IMR-90 (cell line): ENCODE measurements at regions not wholly inside any gene's neighbourhood (a gene's known extent, or its start where the extent isn't known, plus 50 kb on each side); places are given as distances from the start of the nearest gene placed in this dataset.

ENCODE experiments used
- ATAC-seq: fragments of 200-7000 bp; cut with Tn5 transposase; 2 replicates; pipeline ENCODE4 v1.9.1; 2020; ENCODE audit warnings: low read depth, mild to moderate bottlenecking, moderate library complexity
- BruUV-seq: library from RNA; stranded (reverse); fragments of 400-500 nt; replicated peaks from 2 replicates; lab custom pipeline; 2021; lab: Mats Ljungman, UMichigan
- CTCF ChIA-PET: fragments of 300-600 bp; formaldehyde crosslinking; extraction: SDS; loops from one replicate; lab custom pipeline; 2021; ENCODE audit warnings: antibody characterized with exemption; lab: Yijun Ruan, JAX
- POLR2A ChIA-PET: fragments of 300-600 bp; sonication (Branson Sonifier 250); formaldehyde crosslinking; loops from one replicate; lab custom pipeline; 2022; ENCODE audit warnings: antibody characterized with exemption; ENCODE audit not compliant: unreplicated experiment; lab: Charles Lee
- DNase-seq: peaks from one replicate; pipeline ENCODE4 v3.0.0; 2013
- H2AFZ ChIP-seq: replicated peaks from 2 replicates; pipeline ENCODE3; 2013; ENCODE audit warnings: low read length, mild to moderate bottlenecking; ENCODE audit not compliant: poor library complexity
- H2AK5ac ChIP-seq: 2 replicates; pipeline ENCODE4 v1.6.1; 2013; ENCODE audit warnings: low read depth, low read length, inconsistent platforms
- H2AK9ac ChIP-seq: replicated peaks from 2 replicates; pipeline ENCODE3; 2013; ENCODE audit warnings: mild to moderate bottlenecking, low read depth, low read length, moderate library complexity; ENCODE audit not compliant: poor library complexity
- H2BK120ac ChIP-seq: 2 replicates; pipeline ENCODE4 v1.6.1; 2013; ENCODE audit warnings: low read depth, low read length, inconsistent platforms
- H2BK15ac ChIP-seq: 3 replicates; pipeline ENCODE4 v1.6.1; 2013; ENCODE audit warnings: low read depth, low read length, inconsistent platforms
- H2BK20ac ChIP-seq: 2 replicates; pipeline ENCODE4 v1.6.1; 2013; ENCODE audit warnings: low read depth, mild to moderate bottlenecking, inconsistent platforms, low read length, moderate library complexity
- H2BK5ac ChIP-seq: 2 replicates; pipeline ENCODE4 v1.6.1; 2013; ENCODE audit warnings: mild to moderate bottlenecking, low read depth, low read length, inconsistent platforms; ENCODE audit not compliant: poor library complexity, severe bottlenecking
- H3K14ac ChIP-seq: replicated peaks from 2 replicates; pipeline ENCODE4 v1.6.1; 2013; ENCODE audit warnings: low read depth, low read length, inconsistent platforms
- H3K18ac ChIP-seq: 2 replicates; pipeline ENCODE4 v1.6.1; 2013; ENCODE audit warnings: low read depth, low read length, control low read depth
- H3K23ac ChIP-seq: 2 replicates; pipeline ENCODE4 v1.6.1; 2013; ENCODE audit warnings: low read depth, low read length, inconsistent platforms
- H3K27ac ChIP-seq: 2 replicates; pipeline ENCODE4 v1.5.1; 2013; ENCODE audit warnings: mild to moderate bottlenecking, control low read depth, low read length; ENCODE audit not compliant: insufficient read depth
- H3K27me3 ChIP-seq: 2 replicates; pipeline ENCODE4 v1.6.1; 2013; ENCODE audit warnings: low read length; ENCODE audit not compliant: control insufficient read depth, insufficient read depth
- H3K36me3 ChIP-seq: 2 replicates; pipeline ENCODE4 v1.6.1; 2013; ENCODE audit warnings: low read length, mixed read lengths; ENCODE audit not compliant: control insufficient read depth, insufficient read depth
- H3K4ac ChIP-seq: 2 replicates; pipeline ENCODE4 v1.6.1; 2013; ENCODE audit warnings: low read depth, low read length, inconsistent platforms
- H3K4me1 ChIP-seq: 2 replicates; pipeline ENCODE4 v1.6.1; 2013; ENCODE audit warnings: low read length, mixed read lengths; ENCODE audit not compliant: control insufficient read depth, insufficient read depth
- H3K4me2 ChIP-seq: 2 replicates; pipeline ENCODE4 v1.6.1; 2013; ENCODE audit warnings: low read depth, mild to moderate bottlenecking, control low read depth, low read length, moderate library complexity
- H3K4me3 ChIP-seq: 2 replicates; pipeline ENCODE4 v1.5.1; 2013; ENCODE audit warnings: low read depth, mild to moderate bottlenecking, control low read depth, low read length, moderate library complexity; ENCODE audit not compliant: insufficient read depth
- H3K56ac ChIP-seq: 2 replicates; pipeline ENCODE4 v1.6.1; 2013; ENCODE audit warnings: low read length, inconsistent platforms; ENCODE audit not compliant: insufficient read depth; ENCODE audit errors: extremely low read depth
- H3K79me1 ChIP-seq, 2 experiments: 2 replicates each; pipeline ENCODE4 v1.6.1; 2013; ENCODE audit warnings: low read length in 2 of 2, inconsistent platforms in 1 of 2, low read depth in 1 of 2
- H3K9ac ChIP-seq: 2 replicates; pipeline ENCODE4 v1.6.1; 2013; ENCODE audit warnings: low read depth, low read length, control low read depth
- H3K9me1 ChIP-seq: 2 replicates; pipeline ENCODE4 v1.6.1; 2013; ENCODE audit warnings: low read length, inconsistent platforms; ENCODE audit not compliant: insufficient read depth
- H3K9me3 ChIP-seq: 2 replicates; pipeline ENCODE4 v1.6.1; 2013; ENCODE audit warnings: low read length; ENCODE audit not compliant: control insufficient read depth, insufficient read depth
- H4K20me1 ChIP-seq: 2 replicates; pipeline ENCODE4 v1.6.1; 2013; ENCODE audit warnings: low read length, inconsistent platforms; ENCODE audit not compliant: insufficient read depth
- H4K5ac ChIP-seq: 2 replicates; pipeline ENCODE4 v1.6.1; 2013; ENCODE audit warnings: mild to moderate bottlenecking, low read depth, low read length, control low read depth
- H4K8ac ChIP-seq, 2 experiments: 2 replicates each; pipeline ENCODE4 v1.6.1; 2013; ENCODE audit warnings: low read depth in 2 of 2, low read length in 2 of 2, control low read depth in 1 of 2, inconsistent platforms in 1 of 2
- H4K91ac ChIP-seq: 2 replicates; pipeline ENCODE4 v1.6.1; 2013; ENCODE audit warnings: low read depth, low read length, inconsistent platforms; ENCODE audit not compliant: insufficient read depth
- CEBPB ChIP-seq: IDR thresholded peaks from 2 replicates; pipeline ENCODE4 v1.6.1; 2012; ENCODE audit warnings: low read depth, low read length, improper control_type of control experiment
- CHD1 ChIP-seq: IDR thresholded peaks from 2 replicates; pipeline ENCODE4 v1.6.1; 2012; ENCODE audit warnings: low read depth, low read length, improper control_type of control experiment
- ELK1 ChIP-seq: fragments of 150-350 bp; IDR thresholded peaks from 2 replicates; pipeline ENCODE4 v1.6.1; 2016; ENCODE audit warnings: low read depth, mild to moderate bottlenecking, low read length, moderate library complexity, borderline replicate concordance
- MAFK ChIP-seq: IDR thresholded peaks from 2 replicates; pipeline ENCODE4 v1.6.1; 2012; ENCODE audit warnings: low read depth, low read length, improper control_type of control experiment
- MAZ ChIP-seq: IDR thresholded peaks from 2 replicates; pipeline ENCODE4 v1.6.1; 2012; ENCODE audit warnings: low read depth, mild to moderate bottlenecking, low read length, improper control_type of control experiment, moderate library complexity, borderline replicate concordance
- MXI1 ChIP-seq: IDR thresholded peaks from 2 replicates; pipeline ENCODE4 v1.6.1; 2012; ENCODE audit warnings: low read depth, mild to moderate bottlenecking, low read length, moderate library complexity, borderline replicate concordance
- POLR2A ChIP-seq: IDR thresholded peaks from 2 replicates; pipeline ENCODE4 v1.6.1; 2012; ENCODE audit warnings: mild to moderate bottlenecking, low read depth, low read length
- RAD21 ChIP-seq: IDR thresholded peaks from 2 replicates; pipeline ENCODE4 v1.6.1; 2012; ENCODE audit warnings: low read length, improper control_type of control experiment
- dilution Hi-C: fragments of 300-500 bp; cut with HindIII; formaldehyde crosslinking; loops from one replicate; pipeline ENCODE4 v1.14.3; 2018; ENCODE audit warnings: low sequenced_read_pairs; ENCODE audit not compliant: unreplicated experiment
- in situ Hi-C: fragments of 300-500 bp; cut with MboI; formaldehyde crosslinking; loops from 3 replicates; pipeline ENCODE4 v1.14.3; 2019; ENCODE audit warnings: low sequenced_read_pairs, inconsistent platforms, mixed read lengths
- intact Hi-C: fragments of 100-400 bp; cut with micrococcal nuclease; formaldehyde crosslinking; loops from 2 replicates; pipeline ENCODE4 v1.10.0; 2022
- TF ChIP-seq, protein P1 (sequence below): fragments of 150-350 bp; IDR thresholded peaks from 2 replicates; pipeline ENCODE4 v1.6.1; 2017; ENCODE audit warnings: mild to moderate bottlenecking, antibody characterized with exemption, low read length, low read depth
- TF ChIP-seq, protein P2 (sequence below): conservative IDR thresholded peaks from 2 replicates; pipeline ENCODE4 v1.5.1; 2012; ENCODE audit warnings: mild to moderate bottlenecking, low read depth, low read length, improper control_type of control experiment

DNA sequence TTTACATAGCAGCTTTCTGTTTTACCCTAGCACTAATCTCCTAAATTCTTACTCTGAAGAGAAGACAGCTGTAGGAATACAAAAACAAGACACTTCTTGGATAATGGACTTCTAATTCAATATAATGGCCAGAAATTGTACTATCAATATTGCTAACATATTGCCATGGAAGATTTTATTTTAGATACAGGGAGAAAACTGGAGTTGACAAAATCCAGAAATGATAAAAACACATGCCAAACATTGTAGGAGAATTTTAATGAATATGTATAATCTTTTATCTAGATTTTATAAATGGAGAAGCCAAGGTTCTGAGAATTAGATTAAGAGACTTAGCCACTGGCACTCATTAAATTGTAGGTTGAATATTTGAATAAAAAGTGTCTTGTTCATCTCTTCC, 1838.8 kb upstream of the LRRTM1 start:
- Histone ChIP-seq H3K23ac (no peak overlapping the region), H2BK5ac (no peak overlapping the region), H4K8ac (no peak overlapping the region), H3K14ac (no peak overlapping the region), H3K9me3 (peaks cover 3% of the 10 kb centered on the region), H3K18ac (no peak overlapping the region), H3K27ac (no peak overlapping the region), H3K56ac (no peak overlapping the region), H3K36me3 (no peaks in the 10 kb centered on the region), H4K91ac (no peak overlapping the region), H3K79me1 (no peaks in the 10 kb centered on the region), H3K4me3 (no peak overlapping the region), H2AK5ac (no peak overlapping the region), H4K20me1 (no peaks in the 10 kb centered on the region), H3K27me3 (no peaks in the 10 kb centered on the region), H3K4ac (no peak overlapping the region), H4K5ac (no peak overlapping the region), H2BK20ac (no peak overlapping the region), H2BK15ac (no peak overlapping the region), H2AFZ (no peak overlapping the region), H3K9ac (no peak overlapping the region), H3K4me1 (no peaks in the 10 kb centered on the region), H3K9me1 (no peaks in the 10 kb centered on the region), H2BK120ac (no peak overlapping the region), H3K4me2 (no peak overlapping the region), H2AK9ac (no peak overlapping the region)
- ATAC-seq: no peak
- ChIA-PET CTCF (no interaction called here), POLR2A (no interaction called here)
- DNase-seq: no peak
- in situ Hi-C loops: no loop called here
- dilution Hi-C loops: no loop called here
- intact Hi-C loops: no loop called here
- TF ChIP-seq MAZ (no peak), POLR2A (no peak), CHD1 (no peak), MXI1 (no peak), ELK1 (no peak), RAD21 (no peak), CEBPB (no peak), MAFK (no peak)
- TF ChIP-seq, protein P1, sequence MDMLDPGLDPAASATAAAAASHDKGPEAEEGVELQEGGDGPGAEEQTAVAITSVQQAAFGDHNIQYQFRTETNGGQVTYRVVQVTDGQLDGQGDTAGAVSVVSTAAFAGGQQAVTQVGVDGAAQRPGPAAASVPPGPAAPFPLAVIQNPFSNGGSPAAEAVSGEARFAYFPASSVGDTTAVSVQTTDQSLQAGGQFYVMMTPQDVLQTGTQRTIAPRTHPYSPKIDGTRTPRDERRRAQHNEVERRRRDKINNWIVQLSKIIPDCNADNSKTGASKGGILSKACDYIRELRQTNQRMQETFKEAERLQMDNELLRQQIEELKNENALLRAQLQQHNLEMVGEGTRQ: no peak
- TF ChIP-seq, protein P2, sequence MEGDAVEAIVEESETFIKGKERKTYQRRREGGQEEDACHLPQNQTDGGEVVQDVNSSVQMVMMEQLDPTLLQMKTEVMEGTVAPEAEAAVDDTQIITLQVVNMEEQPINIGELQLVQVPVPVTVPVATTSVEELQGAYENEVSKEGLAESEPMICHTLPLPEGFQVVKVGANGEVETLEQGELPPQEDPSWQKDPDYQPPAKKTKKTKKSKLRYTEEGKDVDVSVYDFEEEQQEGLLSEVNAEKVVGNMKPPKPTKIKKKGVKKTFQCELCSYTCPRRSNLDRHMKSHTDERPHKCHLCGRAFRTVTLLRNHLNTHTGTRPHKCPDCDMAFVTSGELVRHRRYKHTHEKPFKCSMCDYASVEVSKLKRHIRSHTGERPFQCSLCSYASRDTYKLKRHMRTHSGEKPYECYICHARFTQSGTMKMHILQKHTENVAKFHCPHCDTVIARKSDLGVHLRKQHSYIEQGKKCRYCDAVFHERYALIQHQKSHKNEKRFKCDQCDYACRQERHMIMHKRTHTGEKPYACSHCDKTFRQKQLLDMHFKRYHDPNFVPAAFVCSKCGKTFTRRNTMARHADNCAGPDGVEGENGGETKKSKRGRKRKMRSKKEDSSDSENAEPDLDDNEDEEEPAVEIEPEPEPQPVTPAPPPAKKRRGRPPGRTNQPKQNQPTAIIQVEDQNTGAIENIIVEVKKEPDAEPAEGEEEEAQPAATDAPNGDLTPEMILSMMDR: no peak
- no TSS peak for BruUV-seq
